NCI-H748 (cell line): ENCODE measurements at regions not wholly inside any gene's neighbourhood (a gene's known extent, or its start where the extent isn't known, plus 50 kb on each side); places are given as distances from the start of the nearest gene placed in this dataset.

ENCODE experiments used
- DNase-seq: peaks from one replicate; lab custom pipeline; 2025; ENCODE audit not compliant: unreplicated experiment; lab: John Stamatoyannopoulos, UW

DNA sequence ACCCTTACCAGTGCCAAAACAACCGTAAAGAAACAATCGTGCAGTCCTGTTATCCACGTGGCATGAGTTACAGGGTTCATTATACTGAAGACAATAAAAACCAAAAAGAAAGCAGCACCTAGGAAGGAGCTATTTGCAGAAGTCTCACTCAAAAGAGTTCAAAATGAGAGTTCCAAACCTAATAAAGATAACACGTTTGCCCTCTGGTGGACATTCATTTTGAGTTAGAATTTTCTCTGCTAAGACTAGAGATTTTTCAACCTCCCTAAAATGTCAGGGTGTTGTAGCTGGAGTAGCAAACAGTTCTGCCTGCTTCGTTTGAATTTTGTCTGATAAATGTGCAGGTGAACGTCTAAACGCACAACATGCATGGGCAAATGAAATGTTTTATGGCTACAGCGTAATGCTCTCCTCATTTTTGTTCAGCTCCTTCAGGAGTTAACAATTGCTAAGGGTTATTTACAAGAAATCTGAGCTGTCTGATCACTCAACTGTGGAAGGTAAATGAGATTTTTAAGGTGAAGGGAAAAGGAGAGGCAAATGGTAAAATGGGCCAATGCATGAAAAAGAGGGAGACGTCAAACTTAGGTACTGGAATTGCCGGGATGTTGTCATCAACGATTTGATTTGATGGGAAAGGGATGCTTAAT, 1067.9 kb upstream of the EEF2KMT start:
- DNase-seq = peak; percentile 19

DNA sequence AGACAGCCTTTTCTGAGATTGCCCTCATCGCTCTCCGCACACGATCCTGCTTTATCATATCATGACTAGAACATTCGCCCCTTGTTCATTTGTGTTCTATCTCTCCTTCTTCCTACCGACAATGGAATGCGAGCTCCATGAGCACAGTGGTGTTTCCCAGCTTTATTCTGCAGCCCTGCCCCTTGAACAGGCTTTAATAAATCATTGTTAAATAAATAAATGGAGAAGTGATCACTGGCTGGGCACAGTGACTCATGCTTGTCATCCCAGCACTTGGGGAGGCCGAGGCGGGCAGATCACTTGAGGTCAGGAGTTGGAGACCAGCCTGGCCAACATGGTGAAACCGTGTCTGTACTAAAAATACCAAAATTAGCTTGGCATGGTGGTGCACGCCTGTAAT, 1063.3 kb upstream of the EEF2KMT start:
- DNase-seq = no peak

DNA sequence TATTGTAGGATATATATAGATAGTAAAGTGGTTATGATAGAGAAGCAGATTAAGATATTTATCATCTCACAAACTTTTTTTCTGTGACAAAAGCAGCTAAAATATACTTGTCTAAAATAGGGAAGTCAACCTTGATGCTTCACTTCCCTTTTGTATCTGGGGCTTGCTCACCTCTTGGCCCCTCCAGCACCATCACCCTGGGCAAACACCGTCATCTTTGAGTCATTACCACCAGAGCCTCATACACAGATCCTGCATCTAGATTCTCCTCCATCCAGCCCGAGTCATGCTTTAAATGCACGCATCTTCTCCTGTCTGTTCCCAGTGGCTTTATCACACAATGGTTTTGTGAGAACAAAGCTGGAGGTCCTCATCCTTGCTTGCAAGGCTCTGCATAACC, 1062.7 kb upstream of the EEF2KMT start:
- DNase-seq = no peak

DNA sequence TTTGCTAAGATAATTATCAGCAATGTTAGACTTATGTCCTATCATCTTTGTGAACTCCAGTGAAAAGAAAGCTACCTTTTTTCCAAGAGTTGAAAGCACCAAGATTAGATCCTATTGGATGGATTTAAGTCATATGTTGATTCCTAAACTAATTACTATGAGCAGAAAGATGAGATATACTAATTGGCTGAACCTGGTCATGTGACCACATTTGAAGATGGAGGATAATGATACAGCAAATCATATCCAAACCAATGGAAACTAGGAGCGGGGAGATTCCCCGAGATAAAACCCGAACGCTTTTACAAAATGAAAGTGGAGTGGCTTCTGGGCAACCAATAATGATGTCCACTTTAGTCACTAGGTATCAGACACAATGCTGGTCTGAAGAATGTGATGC, 1060.2 kb upstream of the EEF2KMT start:
- no peak for DNase-seq

DNA sequence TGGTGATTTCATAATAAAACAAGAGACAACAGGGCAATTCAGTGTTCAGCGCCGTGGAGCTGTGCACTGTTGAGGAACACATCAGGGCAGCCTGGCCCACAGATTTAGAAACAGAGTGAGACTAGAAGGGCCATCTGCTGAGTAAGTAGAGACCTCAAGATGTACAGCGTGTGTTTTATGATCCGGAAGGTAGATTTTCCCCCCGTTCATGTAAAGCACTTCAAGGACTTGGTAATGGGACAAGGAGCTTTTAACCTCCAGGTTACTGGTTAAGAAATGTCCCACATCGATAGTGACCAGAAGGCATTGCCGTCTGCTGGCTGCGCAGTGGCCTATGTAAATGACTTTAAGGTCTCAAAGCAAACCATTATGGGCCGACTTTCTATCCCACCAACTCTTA, 1057.7 kb upstream of the EEF2KMT start:
- DNase-seq = no peak

DNA sequence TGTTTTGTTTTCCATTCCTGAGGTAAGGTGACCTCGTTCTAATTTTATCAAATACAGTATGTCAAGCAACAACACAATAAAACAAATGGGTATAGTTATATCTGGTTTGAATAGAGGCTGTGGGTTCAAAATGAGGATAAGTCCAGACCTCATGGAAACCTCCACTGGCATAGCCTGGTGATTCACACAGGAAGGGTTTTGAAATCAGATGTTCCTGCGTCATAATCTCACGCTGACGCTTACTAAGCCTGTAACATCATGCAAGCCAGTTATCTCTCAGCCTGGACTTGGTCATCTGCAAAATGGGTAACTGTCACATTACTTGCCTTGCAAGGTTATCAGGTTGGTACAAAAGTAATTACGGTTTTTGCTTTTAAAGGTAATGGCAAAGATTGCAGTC, 1056.3 kb upstream of the EEF2KMT start:
- DNase-seq = no peak

DNA sequence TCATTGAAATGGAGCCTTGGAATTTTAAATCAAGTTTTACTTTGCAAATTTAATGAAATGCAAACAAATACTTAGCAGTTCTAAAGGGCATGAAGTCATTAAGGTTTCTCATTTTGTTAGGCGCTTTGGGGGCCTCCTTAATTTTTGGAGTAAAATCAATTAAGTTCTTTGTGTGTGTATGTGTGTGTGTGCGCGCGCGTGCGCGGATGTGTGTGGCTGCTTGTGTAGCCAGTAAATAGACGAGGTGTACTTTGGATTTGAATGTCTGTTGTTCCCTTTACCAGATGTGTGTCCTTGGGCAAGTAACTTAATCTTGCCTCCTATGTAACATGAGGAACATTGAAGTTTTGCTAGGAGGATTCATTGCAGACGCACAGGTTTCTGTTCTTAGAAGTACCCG, 1051.4 kb upstream of the EEF2KMT start:
- DNase-seq = peak; percentile 1

DNA sequence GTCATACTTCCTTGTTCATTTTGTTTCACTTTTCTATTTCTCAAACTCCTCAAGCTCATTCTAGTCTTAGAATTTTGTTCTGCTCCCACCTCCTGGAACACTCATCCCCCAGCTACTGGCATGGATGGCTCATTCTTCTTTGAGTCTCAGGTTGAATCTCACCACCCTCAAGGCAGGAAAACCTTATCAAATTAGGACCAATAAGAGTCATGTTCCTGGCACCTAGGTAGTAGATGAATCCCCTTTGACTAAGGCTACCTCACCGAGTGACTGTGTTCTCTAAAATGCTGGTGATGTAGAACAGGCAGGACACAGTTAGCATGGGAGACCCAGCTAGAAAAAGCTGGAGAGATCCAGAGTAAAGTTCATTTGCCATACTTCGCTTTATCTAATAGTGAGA, 1050.8 kb upstream of the EEF2KMT start:
- no peak for DNase-seq

DNA sequence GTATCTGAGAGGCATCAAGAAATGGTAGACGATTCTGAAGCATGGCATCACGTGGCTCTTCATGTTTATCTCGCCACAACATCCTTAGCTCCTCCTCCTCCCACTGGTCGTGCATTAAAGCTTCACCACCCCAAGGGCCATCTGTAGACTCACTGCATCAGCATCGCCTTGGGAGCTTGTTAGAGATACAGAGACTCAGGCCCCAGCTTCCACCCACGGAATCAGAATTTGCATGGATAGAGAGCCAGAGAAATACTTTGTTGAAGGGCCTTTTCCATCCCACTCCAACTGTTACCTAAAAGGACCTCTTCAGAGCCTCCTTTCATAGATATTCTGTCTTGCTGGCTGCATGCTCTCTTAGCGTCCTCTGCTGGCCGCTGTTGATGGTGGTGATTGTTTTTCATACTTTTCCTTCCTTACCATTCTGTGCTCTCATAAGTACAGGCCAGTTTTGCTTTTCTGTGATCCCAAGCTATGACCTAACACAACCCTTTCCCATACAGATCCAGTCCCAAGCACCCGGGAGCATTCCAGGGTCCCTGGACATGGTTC, 1049.4 kb upstream of the EEF2KMT start:
- no peak for DNase-seq

DNA sequence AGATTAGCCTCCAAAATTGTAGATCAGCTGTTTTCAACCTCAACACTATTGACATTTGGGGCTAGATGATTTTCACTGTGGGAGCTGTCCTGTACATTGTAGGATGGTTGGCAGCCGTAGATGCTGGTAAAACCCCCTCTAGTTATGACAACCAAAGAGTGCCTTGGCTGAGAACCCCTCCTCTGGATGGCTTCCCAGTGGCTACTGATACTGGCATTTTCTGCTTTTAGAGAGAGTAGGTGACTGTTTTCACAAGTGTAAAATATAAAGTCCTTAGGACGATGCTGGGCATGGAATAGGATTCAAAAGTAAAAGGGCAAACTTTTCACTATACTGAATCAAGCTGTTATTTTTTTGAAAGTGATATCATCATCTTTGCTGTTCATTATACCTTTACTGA, 1048.8 kb upstream of the EEF2KMT start:
- no peak for DNase-seq

DNA sequence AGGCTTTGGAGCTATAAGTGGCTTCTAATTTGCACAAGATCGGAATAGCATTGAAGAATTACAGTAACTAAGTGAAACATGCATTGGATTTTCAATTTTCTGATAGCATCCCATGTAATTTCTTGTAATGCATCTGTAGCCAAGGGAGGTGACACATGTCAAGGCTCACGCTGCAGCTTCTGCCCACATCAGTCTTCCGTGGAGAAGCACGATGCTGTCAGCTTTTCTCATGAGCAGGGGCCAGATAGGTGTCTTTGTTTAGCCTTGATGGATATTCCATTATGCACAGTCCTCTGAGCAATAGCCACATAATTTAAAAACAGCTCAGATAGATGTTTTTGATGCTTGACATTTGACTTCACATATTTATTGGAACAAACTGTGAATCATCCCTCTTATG, 1046.9 kb upstream of the EEF2KMT start:
- DNase-seq = no peak

DNA sequence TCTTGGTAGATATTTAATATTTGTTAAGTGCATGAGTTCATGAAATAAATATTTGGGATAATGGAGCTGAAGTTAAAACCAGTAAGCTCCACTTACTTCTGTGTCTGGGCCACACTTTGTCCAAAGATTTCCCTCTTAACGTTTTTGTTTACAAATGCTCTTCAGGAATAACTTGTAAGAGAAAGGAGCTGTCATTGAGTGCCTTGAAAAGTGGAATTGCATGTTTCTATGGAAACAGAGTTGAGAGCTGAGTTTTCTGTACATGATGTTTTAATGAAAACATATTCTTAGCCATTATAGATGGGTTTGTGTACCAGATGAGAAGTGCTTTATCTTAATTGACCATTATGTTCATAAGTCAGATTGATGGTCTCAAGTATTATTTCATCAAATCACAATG, 1045.4 kb upstream of the EEF2KMT start:
- DNase-seq = peak; percentile 6

DNA sequence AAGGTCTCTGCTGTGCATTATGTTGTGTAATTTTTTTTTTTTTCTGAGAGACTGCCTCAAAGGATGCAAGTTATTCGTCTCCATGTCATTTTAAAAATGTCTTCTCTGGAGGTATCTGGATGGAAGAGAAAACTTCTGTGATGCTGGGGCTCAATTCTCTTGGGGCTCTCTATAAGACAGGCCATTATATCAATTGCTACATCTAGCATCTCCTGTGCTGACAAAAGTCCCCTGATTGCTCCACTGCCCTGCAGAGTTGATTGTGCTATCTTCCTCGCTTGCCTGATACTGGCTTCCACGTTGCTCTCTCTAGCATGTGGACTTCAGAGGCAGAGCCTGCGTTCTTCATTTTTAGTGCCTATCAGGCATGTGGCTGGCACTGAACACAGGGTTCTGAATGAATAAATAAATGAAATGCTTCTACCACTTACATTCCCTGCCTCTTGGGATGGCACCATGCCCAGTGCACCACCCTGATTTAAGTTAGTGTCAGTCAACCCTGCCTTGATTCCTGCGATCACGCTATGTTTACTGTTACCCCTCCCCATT, 1035.5 kb upstream of the EEF2KMT start:
- no peak for DNase-seq

DNA sequence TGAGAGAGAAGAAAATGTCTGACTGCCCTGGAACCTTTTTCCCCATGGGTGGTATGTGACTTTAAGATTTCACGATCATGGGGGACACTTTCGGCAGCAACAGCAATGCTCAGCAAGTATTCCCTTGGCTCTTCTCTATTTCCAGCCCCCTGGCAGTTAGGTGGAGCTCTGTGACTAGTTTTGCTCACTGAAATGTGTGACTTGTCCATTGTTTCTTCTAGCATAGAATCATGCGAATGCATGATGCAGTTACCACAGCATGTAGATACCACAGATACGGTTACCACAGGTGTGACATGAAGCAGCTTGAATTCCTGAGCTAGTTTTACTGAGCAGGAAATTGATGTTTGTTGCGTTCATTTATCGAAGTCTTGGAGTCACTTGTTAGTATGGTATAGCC, 1034.5 kb upstream of the EEF2KMT start:
- peak; percentile 80 for DNase-seq

DNA sequence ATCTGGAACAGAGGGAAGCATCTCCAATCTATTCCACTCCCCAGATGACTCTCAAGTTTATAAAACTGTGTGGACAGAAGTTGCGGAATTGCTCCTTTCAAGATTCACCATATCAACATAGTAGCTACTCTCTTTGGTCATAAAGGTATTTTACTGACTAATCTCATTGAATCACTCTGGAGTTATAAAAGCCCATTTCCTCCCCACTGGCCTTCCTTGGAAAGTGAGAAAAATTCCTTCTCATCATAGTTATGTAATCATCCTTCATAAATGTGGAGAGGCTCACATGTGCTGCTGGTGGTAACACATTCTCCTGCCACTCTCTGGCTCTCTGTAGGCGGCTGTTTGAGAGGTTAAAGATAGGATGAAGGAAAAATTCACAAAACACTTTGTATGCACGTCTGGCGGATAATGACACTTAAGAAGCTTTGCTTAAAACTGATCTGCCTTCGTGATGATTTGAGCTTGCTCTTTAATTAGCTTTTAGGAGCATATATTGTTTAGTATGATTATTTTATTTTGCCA, 1034.0 kb upstream of the EEF2KMT start:
- no peak for DNase-seq

DNA sequence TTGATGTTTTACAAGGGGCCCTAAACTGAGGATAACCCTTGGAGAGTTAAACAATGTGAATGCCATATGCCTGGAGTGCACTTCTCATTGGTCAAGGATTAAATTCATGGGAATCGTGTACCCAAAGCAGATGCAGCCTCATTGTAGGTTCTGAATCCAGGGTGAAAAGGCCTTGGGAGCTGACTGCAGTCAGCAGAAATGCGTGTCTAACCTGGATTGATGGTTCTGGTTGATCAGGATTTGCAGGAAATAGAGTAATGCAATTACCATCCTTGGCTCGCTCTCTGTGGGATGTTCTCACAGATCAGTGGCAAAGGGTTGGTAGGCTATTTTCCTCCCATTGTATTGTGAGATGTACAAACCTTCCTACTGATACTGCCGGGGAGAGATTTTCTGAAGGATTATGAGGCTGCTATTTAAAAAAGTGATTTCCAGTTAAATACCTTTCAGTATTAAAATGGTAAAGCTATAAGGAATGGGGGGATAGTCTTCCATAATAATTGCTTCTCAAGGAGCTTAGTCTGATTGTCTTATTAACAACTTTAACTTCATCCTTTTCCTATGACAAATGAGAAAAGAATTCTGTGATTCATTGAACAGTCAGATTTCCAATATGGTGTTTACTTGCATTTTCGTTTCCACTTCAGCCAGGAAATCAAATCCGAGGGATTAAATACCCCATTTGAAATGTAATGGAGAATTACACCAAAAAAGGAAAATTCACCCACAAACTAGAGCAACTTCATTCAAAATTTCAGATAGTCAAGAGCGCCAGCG, 1028.1 kb upstream of the EEF2KMT start:
- DNase-seq = no peak

DNA sequence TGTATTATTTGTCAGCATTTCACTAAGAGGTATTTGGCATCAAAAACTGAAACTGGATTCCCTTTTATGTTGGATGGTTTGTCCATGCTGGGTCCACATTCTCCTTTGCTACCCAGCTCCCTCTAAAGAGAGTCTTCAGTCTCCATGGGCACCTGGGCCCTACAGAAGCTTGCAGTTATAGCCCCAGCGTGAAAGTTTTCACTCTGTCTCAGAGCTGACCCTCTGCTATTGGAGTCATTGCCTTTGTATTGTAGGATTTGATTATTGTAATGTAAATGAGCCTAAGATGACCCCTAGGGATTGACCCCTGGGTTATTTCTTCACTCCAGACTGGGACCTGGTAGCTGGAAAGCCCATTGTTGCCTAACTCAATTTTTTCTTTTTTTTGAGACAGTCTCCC, 1026.5 kb upstream of the EEF2KMT start:
- DNase-seq = no peak

DNA sequence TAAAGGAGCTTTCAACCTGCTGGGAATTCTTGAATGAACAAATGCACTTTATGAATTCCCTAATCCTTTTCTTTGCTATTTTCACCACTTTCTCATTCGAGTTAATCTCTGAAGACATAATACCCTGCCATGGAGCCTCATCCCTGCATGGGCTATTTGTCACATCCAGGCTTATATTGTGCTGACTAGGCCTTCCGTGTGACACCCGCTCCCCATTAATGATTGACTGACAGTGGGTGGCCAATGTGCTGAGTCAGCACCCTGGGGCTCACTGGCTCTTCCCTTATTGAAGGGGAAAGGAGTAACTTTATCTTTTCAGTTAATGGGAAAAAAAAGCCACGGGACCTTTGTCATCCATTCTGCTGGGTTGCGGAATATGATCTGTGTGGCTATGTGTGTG, 1024.8 kb upstream of the EEF2KMT start:
- DNase-seq = no peak

DNA sequence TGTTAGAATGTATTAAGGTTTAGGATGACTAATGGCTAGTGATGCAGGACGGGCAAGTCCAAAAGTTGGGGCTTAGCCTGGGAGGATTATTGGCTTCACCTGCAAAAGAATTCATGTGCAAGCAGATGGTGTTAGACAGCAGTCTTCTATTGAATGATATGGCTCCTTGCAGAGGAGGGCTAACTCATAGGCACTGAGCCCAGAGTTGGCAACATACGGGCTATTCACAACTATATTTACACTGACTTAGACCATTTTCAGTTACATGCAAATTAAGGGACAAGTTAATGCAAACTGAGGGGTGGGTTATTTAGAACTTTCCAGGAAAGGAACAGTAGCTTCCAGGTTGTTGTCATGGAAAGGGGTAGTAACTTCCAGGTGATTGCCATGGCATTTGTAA, 1017.1 kb upstream of the EEF2KMT start:
- no peak for DNase-seq

DNA sequence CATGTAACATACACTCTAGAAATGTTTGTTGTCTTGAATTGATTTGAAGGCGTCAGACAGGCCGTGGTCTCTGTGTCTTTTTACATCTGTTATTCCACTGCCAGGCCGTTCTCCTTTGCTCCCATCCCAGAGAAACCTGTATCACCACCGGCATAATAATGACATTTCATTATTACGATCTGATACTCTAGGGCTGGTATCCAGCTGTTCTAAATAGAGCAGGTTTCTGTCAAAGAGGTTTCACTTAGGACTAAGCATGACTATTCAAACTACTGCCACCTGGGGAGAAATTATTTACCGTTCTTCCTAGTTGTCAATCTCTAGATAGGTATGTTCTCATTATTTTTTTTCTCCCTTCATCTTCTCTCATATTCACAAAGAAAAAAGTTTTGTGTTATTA, 1016.2 kb upstream of the EEF2KMT start:
- DNase-seq = no peak

DNA sequence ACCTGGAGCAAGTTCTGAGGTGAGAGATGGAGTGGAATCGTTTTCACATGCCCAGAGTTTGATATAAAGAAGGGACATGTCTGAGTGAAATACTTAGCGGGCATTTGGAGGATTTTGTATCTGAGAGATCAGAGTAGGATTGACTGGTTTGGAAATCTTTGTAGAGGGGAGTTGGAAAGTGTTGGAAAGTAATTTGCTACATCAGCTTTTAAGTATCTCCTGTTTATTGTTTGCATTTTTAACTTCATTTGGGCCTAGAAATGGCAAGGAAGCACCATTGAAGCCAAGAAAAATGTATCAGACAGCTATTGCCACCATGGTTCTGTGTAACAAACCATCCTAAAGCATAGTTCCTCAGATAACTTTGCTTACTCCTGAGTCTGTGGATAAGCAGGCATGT, 1015.1 kb upstream of the EEF2KMT start:
- no peak for DNase-seq

DNA sequence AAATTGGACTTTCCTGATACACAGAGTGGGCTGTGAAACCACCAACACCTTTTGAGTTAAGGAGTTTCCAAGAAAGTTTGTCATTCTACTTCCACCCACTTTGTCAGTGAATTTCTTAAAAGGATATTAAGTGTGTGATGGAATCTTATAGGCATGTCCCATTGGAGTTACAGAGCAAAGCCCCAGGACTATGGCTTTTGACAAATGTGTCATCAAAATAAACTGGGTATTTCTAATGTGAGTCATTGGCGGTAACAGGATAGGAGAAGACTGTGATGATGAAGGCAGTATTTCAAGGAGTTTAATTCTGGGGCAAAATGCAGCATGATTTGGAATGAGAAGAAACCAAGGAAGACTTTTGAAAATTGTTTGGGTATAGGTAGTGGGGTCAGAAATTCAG, 1013.8 kb upstream of the EEF2KMT start:
- no peak for DNase-seq
